ENCODE measurements at regions not wholly inside any gene's neighbourhood (a gene's known extent, or its start where the extent isn't known, plus 50 kb on each side); places are given as distances from the start of the nearest gene placed in this dataset.
"Not testable (repeated sequence)": the region's sequence is repeated elsewhere in the genome, so short reads cannot be mapped to it uniquely, and the experiment has no call there.

DNA sequence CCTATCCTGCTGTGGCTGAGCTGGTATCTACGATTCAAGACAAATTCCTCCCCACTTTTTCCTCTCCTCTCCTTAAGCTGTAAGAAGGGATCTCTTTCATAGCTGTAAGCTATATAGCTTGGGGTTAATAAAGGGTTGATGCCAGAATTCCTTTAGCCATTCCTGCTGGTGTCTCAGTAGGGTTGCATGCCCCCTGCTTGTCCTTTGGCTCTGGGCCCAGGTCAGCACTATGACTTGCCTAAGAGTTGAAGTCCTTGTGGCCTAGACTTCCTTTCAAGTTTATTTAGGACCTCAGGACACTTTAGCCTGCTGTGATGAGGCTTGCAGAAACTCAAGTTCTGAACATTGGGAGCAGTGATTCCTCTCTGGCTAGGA, 270.0 kb downstream of the AMY1C start:
- intact Hi-C loops (cut with DNase I) = no loop called here
- H3K27me3 ChIP-seq (ENCODE audit: control insufficient read depth, insufficient read depth) = no peaks in the 10 kb centered on the region
- ATAC-seq = no peak
- no peak overlapping the region for H3K4me3 ChIP-seq (ENCODE audit: low read length)
- H3K9me3 ChIP-seq (ENCODE audit: control insufficient read depth, low read length) = peaks cover 1% of the 10 kb centered on the region
- no peak overlapping the region for H3K27ac ChIP-seq (ENCODE audit: low read length)
- no peaks in the 10 kb centered on the region for H3K4me1 ChIP-seq (ENCODE audit: control insufficient read depth, insufficient read depth, low read length)
- peak in 1 of 3 donors; percentile 16 for DNase-seq
- WGBS = 74% methylated on average over 1 of the region's 1 CpG

DNA sequence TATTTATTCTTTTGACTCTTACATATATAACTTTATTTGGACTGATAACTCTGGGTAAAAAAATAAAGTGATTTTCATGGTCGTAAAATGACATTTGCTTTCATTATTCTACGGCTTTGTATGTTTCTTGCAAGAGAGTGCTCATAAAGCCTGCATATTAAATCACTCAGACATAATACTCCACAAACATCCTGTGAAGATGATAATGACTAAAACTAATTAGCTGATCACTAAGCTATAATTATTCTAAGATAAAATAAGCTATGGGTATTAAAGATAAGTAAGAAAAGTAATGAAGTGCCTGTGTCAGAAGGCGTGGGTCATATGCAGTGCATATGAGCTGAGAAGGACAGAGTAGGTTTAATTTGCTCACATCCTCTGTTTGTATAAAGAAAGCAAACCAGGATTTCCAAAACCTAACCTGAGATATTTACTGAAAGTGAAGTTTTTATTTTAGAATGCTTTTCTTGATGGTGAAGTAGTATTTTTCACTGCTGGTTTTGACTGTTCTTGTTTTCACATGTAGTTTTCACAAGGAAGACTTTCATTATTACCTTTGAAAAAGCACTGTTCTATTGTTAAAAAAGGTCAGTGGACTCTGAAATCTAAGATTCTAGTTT, 278.8 kb downstream of the AMY1C start:
- ATAC-seq (no peak), DNase-seq (no peak)
- intact Hi-C loops (cut with DNase I) = no loop called here
- 82% methylated on average over 3 of the region's 3 CpGs for WGBS
- Histone ChIP-seq H3K4me1 (ENCODE audit: control insufficient read depth, insufficient read depth, low read length) (no peaks in the 10 kb centered on the region), H3K27me3 (ENCODE audit: control insufficient read depth, insufficient read depth) (no peaks in the 10 kb centered on the region), H3K9me3 (ENCODE audit: control insufficient read depth, low read length) (no peaks in the 10 kb centered on the region), H3K27ac (ENCODE audit: low read length) (no peak overlapping the region), H3K4me3 (ENCODE audit: low read length) (no peak overlapping the region)

DNA sequence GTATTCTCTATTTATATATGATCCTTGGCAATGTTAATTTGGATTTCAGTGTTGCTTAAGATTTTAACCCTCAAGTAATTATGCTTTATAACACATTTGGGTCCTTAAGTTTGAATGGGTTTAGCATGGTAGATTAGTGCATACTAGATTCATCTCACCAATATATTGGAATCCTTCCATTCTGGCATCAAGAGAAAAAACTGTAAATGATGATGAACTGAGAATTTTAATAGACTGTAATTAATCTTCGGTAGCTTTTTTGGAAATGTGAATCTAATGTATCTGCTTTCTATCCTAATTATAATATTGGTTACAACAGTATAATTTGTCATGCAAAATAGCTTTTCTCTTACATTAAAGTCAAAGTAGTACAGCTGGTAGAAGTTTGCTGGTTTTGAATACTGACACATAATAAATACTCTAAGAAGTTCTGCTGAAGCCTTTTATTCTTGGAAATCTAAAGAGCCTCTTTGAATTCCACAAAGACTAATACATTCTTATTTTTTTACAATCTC, 279.8 kb downstream of the AMY1C start:
- H3K27me3 ChIP-seq (ENCODE audit: control insufficient read depth, insufficient read depth) = no peaks in the 10 kb centered on the region
- 86% methylated on average over 1 of the region's 1 CpG for WGBS
- H3K4me1 ChIP-seq (ENCODE audit: control insufficient read depth, insufficient read depth, low read length) = no peaks in the 10 kb centered on the region
- no peak overlapping the region for H3K4me3 ChIP-seq (ENCODE audit: low read length)
- H3K27ac ChIP-seq (ENCODE audit: low read length) = no peak overlapping the region
- ATAC-seq (no peak), DNase-seq (no peak)
- intact Hi-C loops (cut with DNase I) = no loop called here
- H3K9me3 ChIP-seq (ENCODE audit: control insufficient read depth, low read length) = no peaks in the 10 kb centered on the region

DNA sequence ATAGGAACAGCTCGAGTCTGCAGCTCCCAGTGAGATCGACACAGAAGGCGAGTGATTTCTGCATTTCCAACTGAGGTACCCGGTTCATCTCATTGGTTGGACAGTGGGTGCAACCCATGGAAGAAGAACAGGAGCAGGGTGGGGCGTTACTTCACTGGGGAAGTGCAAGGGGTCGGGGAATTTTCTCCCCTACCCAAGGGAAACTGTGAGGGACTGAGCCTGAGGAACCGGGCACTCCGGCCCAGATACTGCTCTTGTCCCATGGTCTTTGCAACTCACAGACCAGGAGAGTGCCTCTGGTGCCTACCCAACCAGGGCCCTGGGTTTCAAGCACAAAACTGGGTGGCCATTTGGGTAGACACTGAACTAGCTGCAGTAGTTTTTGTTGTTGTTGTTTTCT, 307.1 kb downstream of the AMY1C start:
- H3K9me3 ChIP-seq (ENCODE audit: control insufficient read depth, low read length) = no peaks in the 10 kb centered on the region
- no peak overlapping the region for H3K27ac ChIP-seq (ENCODE audit: low read length)
- ATAC-seq (no peak), DNase-seq (no peak)
- H3K4me3 ChIP-seq (ENCODE audit: low read length) = no peak overlapping the region
- no peaks in the 10 kb centered on the region for H3K27me3 ChIP-seq (ENCODE audit: control insufficient read depth, insufficient read depth)
- H3K4me1 ChIP-seq (ENCODE audit: control insufficient read depth, insufficient read depth, low read length) = no peaks in the 10 kb centered on the region
- 72% methylated on average over 8 of the region's 8 CpGs for WGBS
- intact Hi-C loops (cut with DNase I) = no loop called here

DNA sequence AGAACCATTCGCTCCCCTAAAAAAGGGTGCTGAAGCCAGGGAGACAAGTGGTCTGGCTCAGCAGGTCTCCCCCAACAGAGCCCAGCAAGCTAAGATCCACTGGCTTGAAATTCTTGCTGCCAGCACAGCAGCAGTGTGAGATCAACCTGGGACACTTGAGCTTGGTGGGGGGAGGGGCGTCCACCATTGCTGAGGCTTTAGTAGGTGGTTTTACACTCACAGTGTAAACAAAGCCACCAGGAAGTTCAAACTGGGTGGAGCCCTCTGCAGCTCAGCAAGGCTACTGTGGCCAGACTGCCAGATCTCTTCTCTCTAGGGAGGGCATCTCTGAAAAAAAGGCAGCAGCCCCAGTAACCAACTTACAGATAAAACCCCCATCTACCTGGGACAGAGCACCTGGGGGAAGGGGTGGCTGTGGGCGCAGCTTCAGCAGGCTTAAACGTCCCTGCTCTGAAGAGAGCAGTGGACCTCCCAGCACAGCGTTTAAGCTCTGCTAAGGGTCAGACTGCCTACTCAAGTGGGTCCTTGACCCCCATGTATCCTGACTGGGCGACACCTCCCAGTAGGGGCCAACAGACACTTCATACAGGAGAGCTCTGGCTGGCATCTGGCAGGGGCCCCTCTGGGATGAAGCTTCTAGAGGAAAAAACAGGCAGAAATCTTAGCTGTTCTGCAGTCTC, 307.7 kb downstream of the AMY1C start:
- ATAC-seq; H3K4me1 ChIP-seq (ENCODE audit: control insufficient read depth, insufficient read depth, low read length); H3K4me3 ChIP-seq (ENCODE audit: low read length); DNase-seq; H3K27me3 ChIP-seq (ENCODE audit: control insufficient read depth, insufficient read depth); H3K9me3 ChIP-seq (ENCODE audit: control insufficient read depth, low read length); H3K27ac ChIP-seq (ENCODE audit: low read length); intact Hi-C loops (cut with DNase I): not testable (repeated sequence)
- 47% methylated on average over 6 of the region's 6 CpGs for WGBS

DNA sequence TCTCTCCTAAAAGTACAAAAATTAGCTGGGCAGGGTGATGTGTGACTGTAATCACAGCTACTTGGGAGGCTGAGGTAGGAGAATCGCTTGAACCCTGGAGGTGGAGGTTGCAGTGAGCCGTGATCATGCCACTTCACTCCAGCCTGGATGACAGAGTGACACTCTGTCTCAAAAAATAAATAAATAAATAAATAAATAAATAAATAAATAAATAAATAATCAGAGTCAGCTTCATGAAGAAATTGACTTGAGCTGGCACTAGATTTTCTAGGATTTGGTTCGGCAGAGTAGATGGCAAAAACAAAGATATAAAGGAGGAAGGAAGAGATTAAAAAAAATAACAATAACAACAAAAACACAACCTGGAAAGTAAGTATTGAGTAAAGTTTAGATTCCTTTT, 311.9 kb downstream of the AMY1C start:
- DNase-seq; H3K27me3 ChIP-seq (ENCODE audit: control insufficient read depth, insufficient read depth); ATAC-seq; H3K4me3 ChIP-seq (ENCODE audit: low read length); intact Hi-C loops (cut with DNase I); H3K27ac ChIP-seq (ENCODE audit: low read length); H3K4me1 ChIP-seq (ENCODE audit: control insufficient read depth, insufficient read depth, low read length); H3K9me3 ChIP-seq (ENCODE audit: control insufficient read depth, low read length): not testable (repeated sequence)
- 87% methylated on average over 3 of the region's 3 CpGs for WGBS

DNA sequence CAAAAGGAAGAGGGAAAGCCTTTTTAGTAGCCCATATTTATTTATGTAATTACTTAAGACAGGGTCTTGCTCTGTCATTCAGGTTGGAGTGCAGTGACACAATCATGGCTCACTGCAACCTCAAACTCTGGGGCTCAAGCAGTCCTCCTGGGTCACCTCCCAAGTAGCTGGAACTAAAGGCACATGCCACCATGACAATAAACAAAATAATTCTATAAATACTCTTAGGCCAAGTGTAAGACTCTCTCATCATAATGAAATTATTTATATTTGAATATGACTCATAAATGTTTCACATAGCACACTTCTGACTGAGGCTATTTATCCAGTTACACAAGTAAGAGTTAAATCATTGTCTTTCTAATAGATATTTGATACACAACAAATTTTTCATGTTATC, 314.7 kb downstream of the AMY1C start:
- intact Hi-C loops (cut with DNase I) = no loop called here
- Histone ChIP-seq H3K9me3 (ENCODE audit: control insufficient read depth, low read length) (no peaks in the 10 kb centered on the region), H3K27ac (ENCODE audit: low read length) (no peak overlapping the region)

DNA sequence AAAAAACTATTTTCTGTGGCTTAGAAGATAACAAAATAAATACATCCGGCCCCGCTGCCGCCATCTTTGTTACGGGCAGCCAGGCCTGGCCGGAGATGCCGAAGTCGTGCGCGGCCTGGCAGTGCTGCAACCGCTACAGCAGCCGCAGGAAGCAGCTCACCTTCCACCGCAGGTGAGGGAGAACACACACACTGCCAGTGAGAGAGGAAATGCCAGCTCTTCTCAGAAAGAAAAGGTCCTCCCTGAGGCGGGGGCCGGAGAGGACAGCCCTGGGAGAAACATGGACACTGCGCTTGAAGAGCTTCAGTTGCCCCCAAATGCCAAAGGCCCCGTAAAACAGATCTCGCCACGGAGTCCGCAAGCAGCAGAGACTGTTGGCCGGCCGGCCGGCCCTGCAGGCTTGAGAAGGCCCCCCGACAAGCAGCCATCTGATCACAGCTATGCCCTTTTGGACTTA, 323.2 kb downstream of the AMY1C start:
- no peak for DNase-seq
- 93% methylated on average over 23 of the region's 23 CpGs for WGBS
- no peak for ATAC-seq
- no peaks in the 10 kb centered on the region for H3K4me1 ChIP-seq (ENCODE audit: control insufficient read depth, insufficient read depth, low read length)
- H3K27me3 ChIP-seq (ENCODE audit: control insufficient read depth, insufficient read depth) = no peaks in the 10 kb centered on the region
- H3K4me3 ChIP-seq (ENCODE audit: low read length) = no peak overlapping the region
- intact Hi-C loops (cut with DNase I) = no loop called here
- H3K27ac ChIP-seq (ENCODE audit: low read length) = no peak overlapping the region
- no peaks in the 10 kb centered on the region for H3K9me3 ChIP-seq (ENCODE audit: control insufficient read depth, low read length)

More for the DNA sequence above, 314.7 kb downstream of the AMY1C start:
- Histone ChIP-seq H3K4me3 (ENCODE audit: low read length) (no peak overlapping the region), H3K27me3 (ENCODE audit: control insufficient read depth, insufficient read depth) (no peaks in the 10 kb centered on the region), H3K4me1 (ENCODE audit: control insufficient read depth, insufficient read depth, low read length) (no peaks in the 10 kb centered on the region)
- ATAC-seq (no peak), DNase-seq (no peak)

DNA sequence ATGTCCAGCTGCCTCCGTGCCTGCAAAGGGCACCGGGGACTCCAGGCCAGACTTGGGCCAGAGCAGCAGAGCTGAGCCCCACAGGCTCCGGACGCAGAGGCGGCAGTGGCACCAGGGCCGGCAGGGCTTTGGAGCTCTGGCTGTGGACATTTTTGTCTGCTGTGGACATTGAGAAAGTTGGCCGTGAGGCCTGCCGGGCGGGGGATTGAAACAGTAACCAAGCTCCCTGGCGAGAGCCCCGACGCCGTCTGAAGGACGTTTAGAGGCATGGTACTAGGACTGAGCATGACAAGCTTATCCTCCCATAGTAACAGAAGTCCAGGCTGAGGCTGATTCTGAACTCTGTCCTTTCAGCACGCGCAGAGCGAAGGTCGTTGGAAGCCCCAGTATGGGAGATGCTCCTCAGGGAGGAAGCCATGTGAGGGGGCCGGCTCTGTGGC, 323.8 kb downstream of the AMY1C start:
- DNase-seq (peak in 1 of 3 donors; percentile 24), ATAC-seq (no peak)
- Histone ChIP-seq H3K4me3 (ENCODE audit: low read length) (no peak overlapping the region), H3K27ac (ENCODE audit: low read length) (no peak overlapping the region), H3K9me3 (ENCODE audit: control insufficient read depth, low read length) (no peaks in the 10 kb centered on the region), H3K4me1 (ENCODE audit: control insufficient read depth, insufficient read depth, low read length) (no peaks in the 10 kb centered on the region), H3K27me3 (ENCODE audit: control insufficient read depth, insufficient read depth) (no peaks in the 10 kb centered on the region)
- intact Hi-C loops (cut with DNase I) = no loop called here
- WGBS = 91% methylated on average over 19 of the region's 19 CpGs

DNA sequence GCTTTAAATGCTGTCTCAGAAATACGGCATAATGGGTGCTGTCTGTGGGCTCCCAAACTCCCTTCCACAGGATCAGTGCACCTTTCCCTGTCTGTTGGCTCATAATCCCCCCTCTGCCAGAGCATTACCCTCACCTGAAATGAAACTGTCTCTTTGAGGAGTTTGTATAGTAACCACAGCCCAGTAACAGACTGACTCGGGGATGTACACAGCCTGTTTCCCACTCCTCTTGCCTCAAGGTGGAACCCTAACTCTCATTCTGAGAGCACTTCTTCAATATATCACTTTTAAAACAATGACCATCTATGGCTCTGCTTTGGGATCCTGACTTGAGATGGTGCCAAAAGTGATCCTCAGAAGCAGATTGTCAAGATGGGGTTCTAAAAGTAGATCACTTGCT, 332.5 kb downstream of the AMY1C start:
- H3K4me1 ChIP-seq (ENCODE audit: control insufficient read depth, insufficient read depth, low read length) = no peaks in the 10 kb centered on the region
- no peak for DNase-seq
- H3K9me3 ChIP-seq (ENCODE audit: control insufficient read depth, low read length) = no peaks in the 10 kb centered on the region
- no peak overlapping the region for H3K4me3 ChIP-seq (ENCODE audit: low read length)
- ATAC-seq = no peak
- intact Hi-C loops (cut with DNase I) = no loop called here
- no peak overlapping the region for H3K27ac ChIP-seq (ENCODE audit: low read length)
- H3K27me3 ChIP-seq (ENCODE audit: control insufficient read depth, insufficient read depth) = no peaks in the 10 kb centered on the region
- 73% methylated on average over 2 of the region's 2 CpGs for WGBS

DNA sequence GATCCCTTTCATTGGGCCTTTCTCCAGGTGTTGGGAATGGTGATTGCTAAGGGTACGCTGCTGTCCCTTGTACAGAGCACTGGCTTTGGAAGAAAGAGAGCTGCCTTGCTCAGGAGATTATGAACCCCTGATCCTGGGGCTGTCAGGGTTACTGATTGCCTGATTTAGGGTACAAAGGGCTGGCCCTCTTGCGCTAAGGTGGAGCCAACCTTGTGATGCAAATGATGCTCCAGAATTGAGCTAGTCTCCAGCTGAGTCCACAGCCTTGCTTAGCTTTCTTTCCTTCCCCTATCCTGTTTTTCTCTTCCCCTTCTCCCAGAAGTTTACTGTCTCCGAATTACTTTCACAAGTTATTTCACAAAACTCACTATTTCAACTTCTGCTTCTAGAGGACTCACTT, 334.7 kb downstream of the AMY1C start:
- 60% methylated on average over 3 of the region's 3 CpGs for WGBS
- ATAC-seq (no peak), DNase-seq (no peak)
- H3K27ac ChIP-seq (ENCODE audit: low read length) = no peak overlapping the region
- H3K27me3 ChIP-seq (ENCODE audit: control insufficient read depth, insufficient read depth) = no peaks in the 10 kb centered on the region
- no peak overlapping the region for H3K4me3 ChIP-seq (ENCODE audit: low read length)
- H3K9me3 ChIP-seq (ENCODE audit: control insufficient read depth, low read length) = no peaks in the 10 kb centered on the region
- no peaks in the 10 kb centered on the region for H3K4me1 ChIP-seq (ENCODE audit: control insufficient read depth, insufficient read depth, low read length)
- intact Hi-C loops (cut with DNase I) = no loop called here
